HG02943 (cell line): ENCODE measurements at regions not wholly inside any gene's neighbourhood (a gene's known extent, or its start where the extent isn't known, plus 50 kb on each side); places are given as distances from the start of the nearest gene placed in this dataset.

Experiments used
- ATAC-seq: cut with Tn5 transposase; IDR thresholded peaks from one replicate; pipeline ENCODE4 v1.9.1; 2021; ENCODE audit warnings: mild to moderate bottlenecking, low read depth, moderate library complexity; ENCODE audit not compliant: unreplicated experiment

GRCh38 chr9:80465556-80465955 lies 893.8 kb downstream of the TLE4 start:
- no peak for ATAC-seq

GRCh38 chr9:80449513-80449912 lies 877.7 kb downstream of the TLE4 start:
- no peak for ATAC-seq

GRCh38 chr9:80448996-80449395 lies 877.2 kb downstream of the TLE4 start:
- ATAC-seq = no peak

GRCh38 chr9:80447876-80448275 lies 876.1 kb downstream of the TLE4 start:
- ATAC-seq = no peak

GRCh38 chr9:80440724-80441123 lies 869.0 kb downstream of the TLE4 start:
- no peak for ATAC-seq

- ATAC-seq = no peak
These were observed 866.1 kb downstream of the TLE4 start for GRCh38 chr9:80437825-80438224.

GRCh38 chr9:80437091-80437640 lies 865.4 kb downstream of the TLE4 start:
- no peak for ATAC-seq

- no peak for ATAC-seq
These were observed 863.8 kb downstream of the TLE4 start for GRCh38 chr9:80435591-80435990.

- ATAC-seq = no peak
These were observed 855.2 kb downstream of the TLE4 start for GRCh38 chr9:80426992-80427391.

GRCh38 chr9:80417211-80417773 lies 845.5 kb downstream of the TLE4 start:
- no peak for ATAC-seq

- ATAC-seq = no peak
These were observed 838.3 kb downstream of the TLE4 start for GRCh38 chr9:80410106-80410505.

GRCh38 chr9:80407220-80407619 lies 835.5 kb downstream of the TLE4 start:
- ATAC-seq = no peak

GRCh38 chr9:80401243-80401642 lies 829.5 kb downstream of the TLE4 start:
- ATAC-seq = no peak

GRCh38 chr9:80400624-80401230 lies 829.0 kb downstream of the TLE4 start:
- no peak for ATAC-seq

- ATAC-seq = no peak
These were observed 827.8 kb downstream of the TLE4 start for GRCh38 chr9:80399606-80400005.

- ATAC-seq = no peak
These were observed 816.1 kb downstream of the TLE4 start for GRCh38 chr9:80387828-80388227.

- no peak for ATAC-seq
These were observed 813.5 kb downstream of the TLE4 start for GRCh38 chr9:80385246-80385645.

- ATAC-seq = no peak
These were observed 811.6 kb downstream of the TLE4 start for GRCh38 chr9:80383331-80383730.

GRCh38 chr9:80382211-80382891 lies 810.6 kb downstream of the TLE4 start:
- no peak for ATAC-seq

GRCh38 chr9:80380301-80380700 lies 808.5 kb downstream of the TLE4 start:
- no peak for ATAC-seq

GRCh38 chr9:80378669-80379293 lies 807.0 kb downstream of the TLE4 start:
- ATAC-seq = no peak
